Colon (tissue), 2 donors: ENCODE measurements at regions not wholly inside any gene's neighbourhood (a gene's known extent, or its start where the extent isn't known, plus 50 kb on each side); places are given as distances from the start of the nearest gene placed in this dataset.

Experiments used
- FAIRE-seq: peaks from 2 replicates; lab custom pipeline; 2012; peaks lifted over from hg19 to GRCh38; lab: Jason Lieb, UNC
- donor health status: control.
- donor health status: control.

- no peak for FAIRE-seq
These were observed 492.9 kb upstream of the TBX3 start for GRCh38 chr12:115176741-115177400.

DNA sequence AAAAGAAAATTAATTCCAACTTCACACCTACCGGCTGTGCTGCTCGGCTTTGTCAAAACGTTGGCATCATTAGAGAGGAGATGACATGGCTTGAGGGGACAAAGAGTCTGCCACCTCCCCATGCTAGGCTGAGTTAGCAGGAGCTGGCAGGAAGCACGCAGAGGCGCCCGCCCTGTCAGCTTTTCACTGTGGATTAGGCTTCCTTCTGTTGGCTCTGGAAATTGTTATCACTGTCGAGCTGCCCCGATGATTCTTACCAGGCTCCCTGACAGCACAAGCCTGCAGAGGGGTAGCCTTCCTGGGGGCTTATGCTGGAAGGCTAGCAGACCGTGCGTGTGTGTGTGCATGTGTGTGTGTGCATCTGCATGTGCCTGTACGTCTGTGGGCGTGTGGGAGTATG lies 490.9 kb upstream of the TBX3 start:
- FAIRE-seq = no peak

GRCh38 chr12:115172521-115172920 lies 488.5 kb upstream of the TBX3 start:
- no peak for FAIRE-seq

- FAIRE-seq = no peak
These were observed 486.0 kb upstream of the TBX3 start for GRCh38 chr12:115169981-115170380.

GRCh38 chr12:115166698-115167315 lies 482.8 kb upstream of the TBX3 start:
- no peak for FAIRE-seq

DNA sequence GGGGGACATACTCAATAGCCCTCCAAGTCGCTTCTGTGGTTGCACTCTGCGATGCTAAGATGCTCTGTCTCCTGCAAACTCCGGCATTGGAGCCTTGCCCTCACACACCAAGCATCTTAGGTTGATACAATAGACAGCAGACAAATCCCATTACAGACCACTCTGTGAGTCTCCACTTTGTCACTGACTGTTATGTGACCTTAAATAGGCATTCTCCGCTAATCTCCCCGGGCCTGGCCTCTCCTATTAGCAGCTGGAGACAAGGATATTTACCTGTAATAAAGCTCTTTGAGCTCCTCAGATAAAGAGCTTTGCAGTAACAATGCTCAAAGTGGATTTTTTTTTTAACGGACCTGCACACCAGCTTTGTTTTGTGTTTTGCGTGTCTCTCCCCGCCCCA lies 479.7 kb upstream of the TBX3 start:
- no peak for FAIRE-seq

DNA sequence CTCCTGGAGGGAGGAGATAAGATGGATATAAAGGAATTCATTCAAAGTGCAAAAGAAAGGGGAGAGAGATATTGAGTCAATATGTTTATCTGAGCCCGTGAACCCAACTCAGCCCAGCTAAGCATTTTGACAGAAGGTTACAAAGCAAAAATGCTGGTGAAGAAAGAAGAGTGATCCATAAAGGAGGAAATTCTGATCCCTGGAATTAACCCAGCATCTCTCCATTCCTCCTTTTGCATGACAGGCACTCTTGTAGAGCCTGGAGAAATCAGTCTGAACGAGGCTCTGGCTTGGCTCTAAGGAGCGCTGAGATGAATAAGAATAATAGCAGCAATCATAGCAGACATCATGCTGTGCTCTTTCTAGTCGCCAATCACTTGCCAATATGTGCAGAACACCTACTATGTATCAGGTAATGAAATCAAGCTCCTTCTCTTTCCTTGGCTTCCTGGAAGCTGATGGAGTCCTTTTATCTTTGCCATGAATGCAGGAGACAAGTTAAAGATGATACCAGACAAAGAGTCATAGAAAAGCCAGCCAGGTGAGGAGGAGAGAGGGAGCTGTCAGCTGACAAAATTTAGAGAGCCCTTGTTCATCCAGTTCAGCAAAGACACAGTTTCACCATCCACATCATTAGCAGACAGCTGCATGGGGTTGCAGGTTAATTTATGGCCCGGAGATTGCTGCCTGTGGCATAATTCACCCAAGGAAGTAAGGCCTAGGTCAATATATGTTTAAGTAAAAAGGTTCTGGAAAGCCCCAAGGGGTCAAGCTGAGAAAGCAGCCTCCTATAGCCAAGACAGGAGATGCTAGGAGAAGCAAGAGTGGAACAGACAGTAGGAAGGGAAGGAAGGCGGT lies 476.5 kb upstream of the TBX3 start:
- no peak for FAIRE-seq

GRCh38 chr12:115158816-115159215 lies 474.8 kb upstream of the TBX3 start:
- no peak for FAIRE-seq

DNA sequence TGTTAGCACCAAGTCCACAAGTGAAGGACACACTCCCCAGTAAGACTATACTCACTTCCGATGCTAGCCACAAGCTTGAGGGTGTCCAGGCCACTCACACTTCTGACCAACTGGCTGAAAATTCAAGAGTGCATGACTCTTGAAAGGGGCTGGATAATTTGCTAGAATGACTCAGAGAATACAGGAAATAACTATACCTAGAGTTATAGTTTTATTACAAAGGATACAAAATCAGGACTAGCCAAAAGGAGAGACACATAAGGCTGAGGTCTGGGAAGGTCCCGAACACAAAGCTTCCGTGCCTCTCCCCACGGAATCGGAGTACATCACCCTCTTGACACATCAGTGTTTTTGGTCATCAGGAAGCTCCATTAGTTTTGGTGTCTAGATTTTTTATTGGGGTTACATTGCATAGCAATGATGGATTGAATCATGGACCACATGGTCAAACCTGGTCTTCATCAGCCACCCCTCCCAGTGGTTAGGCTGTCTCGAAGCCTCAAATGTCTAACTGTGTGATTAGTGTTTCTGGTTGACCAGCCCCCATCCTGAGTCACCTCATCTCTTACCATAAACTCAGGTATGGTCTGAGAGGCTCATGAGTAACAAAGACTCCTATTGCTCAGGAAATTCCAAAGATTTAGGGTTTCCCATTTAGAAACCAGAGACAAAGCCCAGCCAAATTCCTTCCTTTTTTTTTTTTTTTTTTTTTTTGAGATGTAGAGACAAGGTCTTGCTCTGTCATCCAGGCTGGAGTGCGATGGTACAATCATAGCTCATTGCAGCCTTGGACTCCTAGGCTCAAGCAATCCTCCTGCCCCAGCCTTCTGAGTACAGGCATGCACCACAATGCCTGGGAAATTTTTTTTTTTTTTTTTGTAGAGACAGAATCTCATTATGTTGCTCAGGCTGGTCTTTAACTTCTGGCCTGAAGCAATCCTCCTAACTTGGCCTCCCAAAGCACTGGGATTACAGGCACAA lies 472.0 kb upstream of the TBX3 start:
- no peak for FAIRE-seq

DNA sequence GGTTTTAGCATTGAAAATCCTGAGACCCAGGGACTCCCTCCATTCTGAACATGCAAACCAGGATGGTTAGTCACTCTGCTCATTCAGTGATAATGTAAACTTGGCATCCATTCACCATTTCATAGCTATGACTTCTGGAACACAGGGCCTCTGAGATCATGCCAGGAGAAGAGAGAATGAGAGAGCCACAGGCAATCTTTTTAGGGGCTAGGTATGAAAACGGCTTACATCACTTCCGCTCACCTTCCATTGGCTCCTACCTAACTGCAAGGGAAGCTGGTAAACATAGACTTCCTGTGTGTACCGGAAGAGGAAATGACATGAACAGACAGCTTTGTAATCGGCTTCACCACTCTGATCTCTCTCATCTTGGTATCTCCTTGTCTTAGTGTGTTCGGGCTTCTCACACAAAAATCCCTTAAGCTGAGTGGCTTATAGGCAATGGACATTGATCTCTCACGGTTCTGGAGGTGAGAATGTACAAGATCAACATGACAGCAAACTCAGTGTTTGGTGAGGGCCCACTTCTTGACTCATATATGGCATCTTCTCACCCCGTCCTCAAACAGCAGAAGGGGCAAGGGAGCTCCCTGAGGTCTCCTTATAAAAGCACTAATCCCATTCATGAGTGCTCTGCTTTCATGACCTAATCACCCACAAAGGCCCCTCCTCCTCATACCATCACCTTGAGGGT lies 465.9 kb upstream of the TBX3 start:
- no peak for FAIRE-seq

DNA sequence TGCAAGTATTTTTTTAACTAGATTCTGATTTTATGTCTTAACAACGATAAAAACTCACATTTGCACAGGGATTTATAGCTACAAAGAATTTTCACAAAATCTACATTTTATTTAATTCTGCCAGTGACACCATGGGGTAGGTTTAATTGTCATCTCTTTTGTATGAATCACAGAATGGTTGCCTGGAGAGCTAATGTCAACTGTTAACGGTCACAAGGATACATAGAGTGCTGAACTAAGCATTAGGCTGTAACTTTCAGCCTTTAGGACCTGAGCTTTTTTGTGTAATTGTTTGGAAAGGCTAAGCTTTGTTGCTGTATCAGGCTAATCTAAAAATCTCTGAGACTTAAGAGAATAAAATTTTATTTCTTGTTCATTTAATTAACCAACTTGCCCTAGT lies 465.3 kb upstream of the TBX3 start:
- no peak for FAIRE-seq

GRCh38 chr12:115147916-115148315 lies 463.9 kb upstream of the TBX3 start:
- FAIRE-seq = no peak

DNA sequence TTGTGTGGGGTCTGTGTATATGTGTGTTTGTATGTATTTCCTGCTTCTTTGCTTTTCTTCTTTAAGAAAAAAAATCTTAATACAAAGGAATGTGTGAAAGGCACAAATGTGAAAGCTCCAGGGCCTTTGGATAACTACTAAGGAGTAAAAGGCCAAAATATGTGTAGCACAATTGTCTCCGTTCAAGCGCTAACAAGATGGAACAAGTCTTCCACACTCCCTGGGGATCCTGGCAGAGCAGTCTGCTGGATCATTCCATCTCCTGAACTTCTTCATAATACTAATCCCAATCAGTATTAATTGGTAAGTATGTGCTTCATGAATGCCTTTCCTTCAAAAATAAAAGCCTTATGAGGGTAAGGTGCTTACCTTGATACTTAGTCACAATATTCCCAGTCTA lies 462.5 kb upstream of the TBX3 start:
- no peak for FAIRE-seq

- no peak for FAIRE-seq
These were observed 460.4 kb upstream of the TBX3 start for GRCh38 chr12:115144425-115144824.

GRCh38 chr12:115140981-115141655 lies 457.1 kb upstream of the TBX3 start:
- FAIRE-seq = no peak

GRCh38 chr12:115137812-115138521 lies 454.0 kb upstream of the TBX3 start:
- no peak for FAIRE-seq

- FAIRE-seq = no peak
These were observed 451.8 kb upstream of the TBX3 start for GRCh38 chr12:115135800-115136211.

GRCh38 chr12:115134298-115134697 lies 450.3 kb upstream of the TBX3 start:
- no peak for FAIRE-seq

DNA sequence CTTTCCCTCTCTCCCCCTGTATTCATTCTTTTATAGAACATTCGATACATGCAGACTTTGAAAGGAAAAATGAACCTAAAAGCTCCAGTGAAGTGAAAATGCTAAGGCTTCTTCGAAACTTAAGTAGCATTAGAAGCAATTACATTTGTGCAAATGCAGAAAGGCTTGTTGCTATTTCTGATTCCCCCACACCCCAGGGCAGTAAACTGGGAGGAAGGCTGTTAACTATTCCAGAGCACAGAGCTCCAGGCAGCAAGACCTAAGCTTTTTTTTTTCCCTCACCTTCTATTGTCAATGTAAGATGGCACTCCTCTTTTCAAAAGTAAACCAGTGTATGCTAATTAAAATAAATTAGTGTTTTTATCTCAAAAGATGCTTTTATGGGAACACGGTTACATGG lies 448.9 kb upstream of the TBX3 start:
- no peak for FAIRE-seq

DNA sequence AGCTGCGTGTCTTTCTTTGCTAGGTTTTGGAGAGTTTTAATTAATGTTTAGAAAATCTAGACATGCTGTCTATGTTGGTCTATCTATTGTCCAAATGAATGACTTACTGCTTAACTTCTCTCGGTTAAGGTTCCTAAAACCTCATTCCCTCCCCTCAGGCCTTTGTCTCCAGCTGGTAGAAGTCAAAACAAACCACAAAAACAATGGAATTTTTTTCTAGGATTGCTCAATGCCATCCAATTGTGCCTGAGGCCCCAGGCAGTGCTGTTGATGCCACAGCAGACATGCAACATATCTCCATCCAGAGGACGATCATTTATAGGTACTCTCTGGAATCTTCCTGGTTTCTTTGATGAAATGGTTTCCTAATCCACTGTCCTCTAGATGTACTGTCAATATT lies 448.2 kb upstream of the TBX3 start:
- FAIRE-seq = no peak
